CD14-positive monocyte (primary cell): ENCODE measurements at regions not wholly inside any gene's neighbourhood (a gene's known extent, or its start where the extent isn't known, plus 50 kb on each side); places are given as distances from the start of the nearest gene placed in this dataset.

ENCODE experiments used
- DNase-seq, 3 donors: peaks; one replicate each; pipeline ENCODE4 v3.0.0-alpha.2; 2011 to 2022
- H2AFZ ChIP-seq: 2 replicates; pipeline ENCODE4 v1.6.0; 2012; ENCODE audit warnings: mild to moderate bottlenecking, low read depth, low read length, inconsistent platforms; ENCODE audit not compliant: insufficient read depth, poor library complexity, severe bottlenecking
- H3K27ac ChIP-seq, 2 donors: 1 replicate in 1 of 2; 2 replicates in 1 of 2; pipeline ENCODE4 v1.5.1; 2012 to 2013; ENCODE audit warnings: low read length in 2 of 2, control low read depth in 1 of 2, inconsistent platforms in 1 of 2, low read depth in 1 of 2, mild to moderate bottlenecking in 1 of 2
- H3K27me3 ChIP-seq, 2 donors: one replicate each; pipeline versions ENCODE4 v1.6.0 to v1.6.1; 2011 to 2013; ENCODE audit warnings: low read length in 2 of 2; ENCODE audit not compliant: control insufficient read depth in 2 of 2, insufficient read depth in 2 of 2
- H3K36me3 ChIP-seq, 2 donors: replicated peaks in 1 of 2; 1 replicate in 1 of 2; 2 replicates in 1 of 2; pipeline versions ENCODE4 v1.5.1 to v1.6.1; 2012 to 2013; ENCODE audit warnings: low read length in 2 of 2, control low read depth in 1 of 2, inconsistent platforms in 1 of 2, mild to moderate bottlenecking in 1 of 2; ENCODE audit not compliant: insufficient read depth in 2 of 2, control insufficient read depth in 1 of 2
- H3K4me1 ChIP-seq, 2 donors: 1 replicate in 1 of 2; 2 replicates in 1 of 2; pipeline versions ENCODE4 v1.5.1 to v1.6.1; 2012 to 2013; ENCODE audit warnings: low read length in 2 of 2, control low read depth in 1 of 2, inconsistent platforms in 1 of 2, mild to moderate bottlenecking in 1 of 2, moderate library complexity in 1 of 2; ENCODE audit not compliant: insufficient read depth in 2 of 2, control insufficient read depth in 1 of 2
- H3K4me2 ChIP-seq: replicated peaks from 2 replicates; pipeline ENCODE3; 2012; ENCODE audit warnings: low read length, moderate library complexity, mild to moderate bottlenecking; ENCODE audit not compliant: poor library complexity, severe bottlenecking; ENCODE audit errors: extremely low read depth
- H3K4me3 ChIP-seq, 3 experiments: fragments of 200-600 bp in 1 of 3; sonication (generic) in 1 of 3; replicated peaks in 1 of 3; 1 replicate in 2 of 3; 2 replicates in 1 of 3; pipeline ENCODE4 v1.5.1; 2011 to 2013; ENCODE audit warnings: low read length in 3 of 3, mild to moderate bottlenecking in 3 of 3, control low read depth in 2 of 3, low read depth in 2 of 3, inconsistent platforms in 1 of 3, moderate library complexity in 1 of 3
- H3K79me2 ChIP-seq: 2 replicates; pipeline ENCODE4 v1.6.0; 2012; ENCODE audit warnings: mild to moderate bottlenecking, control low read depth, inconsistent platforms, low read length, moderate library complexity; ENCODE audit not compliant: insufficient read depth
- H3K9ac ChIP-seq: 2 replicates; pipeline ENCODE4 v1.6.0; 2017; ENCODE audit warnings: low read length, mild to moderate bottlenecking; ENCODE audit not compliant: insufficient read depth, poor library complexity, severe bottlenecking
- H3K9me3 ChIP-seq, 2 donors: replicated peaks in 1 of 2; 1 replicate in 1 of 2; 2 replicates in 1 of 2; pipeline versions ENCODE4 v1.5.1 to v1.6.1; 2012 to 2013; ENCODE audit warnings: low read length in 2 of 2, control low read depth in 1 of 2; ENCODE audit not compliant: control insufficient read depth in 1 of 2, insufficient read depth in 1 of 2
- H4K20me1 ChIP-seq: 2 replicates; pipeline ENCODE4 v1.6.0; 2012; ENCODE audit warnings: mild to moderate bottlenecking, low read length, control low read depth, moderate library complexity; ENCODE audit not compliant: insufficient read depth
- H3K27ac Mint-ChIP-seq, 7 donors: one replicate each; pipeline ENCODE4 v1.8.0; 2020; ENCODE audit warnings: mild to moderate bottlenecking in 7 of 7, mixed read lengths in 7 of 7, moderate library complexity in 6 of 7, inconsistent platforms in 2 of 7
- H3K27me3 Mint-ChIP-seq, 3 donors: one replicate each; pipeline ENCODE4 v1.8.0; 2021 to 2022; ENCODE audit warnings: low read depth in 3 of 3, mild to moderate bottlenecking in 3 of 3, mixed read lengths in 3 of 3, moderate library complexity in 3 of 3, inconsistent platforms in 1 of 3
- H3K36me3 Mint-ChIP-seq, 2 donors: one replicate each; pipeline ENCODE4 v1.8.0; 2020; ENCODE audit warnings: mixed read lengths in 2 of 2, inconsistent platforms in 1 of 2, mild to moderate bottlenecking in 1 of 2
- H3K4me1 Mint-ChIP-seq: one replicate; pipeline ENCODE4 v1.8.0; 2020; ENCODE audit warnings: mild to moderate bottlenecking, mixed read lengths
- H3K4me3 Mint-ChIP-seq, 2 donors: one replicate each; pipeline ENCODE4 v1.8.0; 2020; ENCODE audit warnings: mild to moderate bottlenecking in 2 of 2, mixed read lengths in 2 of 2, moderate library complexity in 1 of 2
- H3K9me3 Mint-ChIP-seq, 7 donors: one replicate each; pipeline ENCODE4 v1.8.0; 2020 to 2022; ENCODE audit warnings: mixed read lengths in 7 of 7, mild to moderate bottlenecking in 6 of 7, moderate library complexity in 6 of 7, inconsistent platforms in 2 of 7
- WGBS: methylation state at CpG from one replicate; pipeline ENCODE4 v1.1.5; 2013; ENCODE audit warnings: missing lambda C conversion rate; ENCODE audit not compliant: insufficient coverage; 5-methylcytosine and 5-hydroxymethylcytosine counted together
- intact Hi-C, 2 donors: fragments of 100-400 bp; cut with micrococcal nuclease; formaldehyde crosslinking; loops; one replicate each; pipeline versions ENCODE4 v1.15.0 to v1.15.1; 2023
- TF ChIP-seq, protein P1 (sequence below): fragments of 200-600 bp; IDR thresholded peaks from one replicate; pipeline ENCODE4 v1.8.0; 2022; ENCODE audit warnings: antibody characterized with exemption, mild to moderate bottlenecking

GRCh38 chr2:176686328-176686727 lies 417.1 kb downstream of the MTX2 start:
- Mint-ChIP-seq H3K27ac (no peak overlapping the region), H3K27me3 (peaks cover 5 to 18% (median 6%) of the 10 kb centered on the region in 3 donors), H3K9me3 (peaks cover 0 to 2% (median 0%) of the 10 kb centered on the region in 7 donors), H3K4me3 (no peak overlapping the region), H3K36me3 (no peaks in the 10 kb centered on the region), H3K4me1 (no peaks in the 10 kb centered on the region)
- DNase-seq, result no peak
- TF ChIP-seq, protein P1, sequence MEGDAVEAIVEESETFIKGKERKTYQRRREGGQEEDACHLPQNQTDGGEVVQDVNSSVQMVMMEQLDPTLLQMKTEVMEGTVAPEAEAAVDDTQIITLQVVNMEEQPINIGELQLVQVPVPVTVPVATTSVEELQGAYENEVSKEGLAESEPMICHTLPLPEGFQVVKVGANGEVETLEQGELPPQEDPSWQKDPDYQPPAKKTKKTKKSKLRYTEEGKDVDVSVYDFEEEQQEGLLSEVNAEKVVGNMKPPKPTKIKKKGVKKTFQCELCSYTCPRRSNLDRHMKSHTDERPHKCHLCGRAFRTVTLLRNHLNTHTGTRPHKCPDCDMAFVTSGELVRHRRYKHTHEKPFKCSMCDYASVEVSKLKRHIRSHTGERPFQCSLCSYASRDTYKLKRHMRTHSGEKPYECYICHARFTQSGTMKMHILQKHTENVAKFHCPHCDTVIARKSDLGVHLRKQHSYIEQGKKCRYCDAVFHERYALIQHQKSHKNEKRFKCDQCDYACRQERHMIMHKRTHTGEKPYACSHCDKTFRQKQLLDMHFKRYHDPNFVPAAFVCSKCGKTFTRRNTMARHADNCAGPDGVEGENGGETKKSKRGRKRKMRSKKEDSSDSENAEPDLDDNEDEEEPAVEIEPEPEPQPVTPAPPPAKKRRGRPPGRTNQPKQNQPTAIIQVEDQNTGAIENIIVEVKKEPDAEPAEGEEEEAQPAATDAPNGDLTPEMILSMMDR, result no peak
- intact Hi-C loops, result no loop called here
- H2AFZ ChIP-seq, result no peak overlapping the region
- H3K9ac ChIP-seq, result no peak overlapping the region
- peaks cover 2 to 7% of the 10 kb centered on the region in 2 donors for H3K27me3 ChIP-seq
- no CpG with 5 or more reads among the region's 3 CpGs for WGBS
- H3K4me1 ChIP-seq, result no peaks in the 10 kb centered on the region
- no peaks in the 10 kb centered on the region for H4K20me1 ChIP-seq
- no peaks in the 10 kb centered on the region for H3K79me2 ChIP-seq
- H3K36me3 ChIP-seq, result no peaks in the 10 kb centered on the region
- no peak overlapping the region for H3K4me2 ChIP-seq
- H3K27ac ChIP-seq, result no peak overlapping the region
- no peak overlapping the region for H3K4me3 ChIP-seq
- no peaks in the 10 kb centered on the region for H3K9me3 ChIP-seq

- H3K4me2 ChIP-seq, result no peak overlapping the region
- Mint-ChIP-seq H3K9me3 (peaks cover 0 to 2% (median 0%) of the 10 kb centered on the region in 7 donors), H3K4me3 (no peak overlapping the region), H3K27ac (no peak overlapping the region), H3K4me1 (no peaks in the 10 kb centered on the region), H3K27me3 (peaks cover 6 to 18% (median 7%) of the 10 kb centered on the region in 3 donors), H3K36me3 (no peaks in the 10 kb centered on the region)
- H4K20me1 ChIP-seq, result no peaks in the 10 kb centered on the region
- H3K9me3 ChIP-seq, result no peaks in the 10 kb centered on the region
- H3K79me2 ChIP-seq, result no peaks in the 10 kb centered on the region
- H3K36me3 ChIP-seq, result no peaks in the 10 kb centered on the region
- H3K27me3 ChIP-seq, result peaks cover 0 to 9% of the 10 kb centered on the region in 2 donors
- H2AFZ ChIP-seq, result no peak overlapping the region
- no peak overlapping the region for H3K27ac ChIP-seq
- no peak for DNase-seq
- no peaks in the 10 kb centered on the region for H3K4me1 ChIP-seq
- TF ChIP-seq, protein P1, result no peak
- no peak overlapping the region for H3K9ac ChIP-seq
- H3K4me3 ChIP-seq, result no peak overlapping the region
- WGBS, result 100% methylated on average over 3 of the region's 4 CpGs
- intact Hi-C loops, result no loop called here
Observed at GRCh38 chr2:176687342-176687741, 418.1 kb downstream of the MTX2 start.
